WTC11 (cell line): ENCODE measurements at regions not wholly inside any gene's neighbourhood (a gene's known extent, or its start where the extent isn't known, plus 50 kb on each side); places are given as distances from the start of the nearest gene placed in this dataset.

ENCODE experiments used
- ATAC-seq: fragments of 200-7000 bp; cut with Tn5 transposase; 2 replicates; pipeline ENCODE4 v1.10.0; 2021; ENCODE audit warnings: mild to moderate bottlenecking, moderate library complexity
- CTCF ChIA-PET: fragments of 300-600 bp; sonication (Branson Sonifier 250); formaldehyde crosslinking; loops from one replicate; lab custom pipeline; 2021; ENCODE audit warnings: antibody characterized with exemption; lab: Charles Lee
- POLR2A ChIA-PET: fragments of 350-600 bp; sonication (Branson Sonifier 250); formaldehyde crosslinking; loops from one replicate; lab custom pipeline; 2021; ENCODE audit warnings: antibody characterized with exemption; lab: Charles Lee
- DNase-seq: peaks from one replicate; pipeline ENCODE4 v3.0.0; 2021; ENCODE audit warnings: low spot score
- H3K27ac Mint-ChIP-seq: 2 replicates; pipeline ENCODE4 v1.8.0; 2021; ENCODE audit warnings: mixed read lengths
- H3K27me3 Mint-ChIP-seq: 2 replicates; pipeline ENCODE4 v1.8.0; 2021; ENCODE audit warnings: low read depth, mild to moderate bottlenecking, moderate library complexity, mixed read lengths
- H3K36me3 Mint-ChIP-seq: 2 replicates; pipeline ENCODE4 v1.8.0; 2021; ENCODE audit warnings: mixed read lengths
- H3K4me1 Mint-ChIP-seq: 2 replicates; pipeline ENCODE4 v1.8.0; 2022; ENCODE audit warnings: mixed read lengths
- H3K4me3 Mint-ChIP-seq: 2 replicates; pipeline ENCODE4 v1.8.0; 2021; ENCODE audit warnings: mild to moderate bottlenecking, moderate library complexity, mixed read lengths
- H3K9me3 Mint-ChIP-seq: 2 replicates; pipeline ENCODE4 v1.8.0; 2021; ENCODE audit warnings: mixed read lengths
- CREM ChIP-seq: sonication (generic); formaldehyde crosslinking; IDR thresholded peaks from 2 replicates; pipeline ENCODE4 v1.8.1; 2022; ENCODE audit warnings: mild to moderate bottlenecking, missing genetic modification reagents, moderate library complexity
- ESRRA ChIP-seq: sonication (generic); formaldehyde crosslinking; IDR thresholded peaks from 2 replicates; pipeline ENCODE4 v1.8.1; 2022; ENCODE audit warnings: mild to moderate bottlenecking, missing genetic modification reagents, borderline replicate concordance
- FOXJ3 ChIP-seq: sonication (generic); formaldehyde crosslinking; IDR thresholded peaks from 2 replicates; pipeline ENCODE4 v1.9.0; 2021; ENCODE audit warnings: missing genetic modification reagents, mild to moderate bottlenecking, borderline replicate concordance
- GRHL2 ChIP-seq: fragments of 250-450 bp; sonication (Bioruptor Pico); IDR thresholded peaks from 2 replicates; pipeline ENCODE4 v1.8.0; 2022; ENCODE audit warnings: mild to moderate bottlenecking, moderate library complexity; ENCODE audit not compliant: insufficient replicate concordance, severe bottlenecking
- NFYB ChIP-seq: sonication (generic); formaldehyde crosslinking; conservative IDR thresholded peaks from 2 replicates; pipeline ENCODE4 v1.8.0; 2022; ENCODE audit warnings: low read depth, missing genetic modification reagents
- PRRX2 ChIP-seq: fragments of 250-450 bp; sonication (Bioruptor Pico); IDR thresholded peaks from 2 replicates; pipeline ENCODE4 v1.8.0; 2021; ENCODE audit warnings: mild to moderate bottlenecking
- SMAD3 ChIP-seq: sonication (generic); formaldehyde crosslinking; IDR thresholded peaks from 2 replicates; pipeline ENCODE4 v1.8.0; 2022; ENCODE audit warnings: missing genetic modification reagents, mild to moderate bottlenecking, borderline replicate concordance
- SP1 ChIP-seq: sonication (generic); formaldehyde crosslinking; conservative IDR thresholded peaks from 2 replicates; pipeline ENCODE4 v1.8.1; 2022; ENCODE audit warnings: missing genetic modification reagents
- TP53 ChIP-seq: sonication (generic); formaldehyde crosslinking; IDR thresholded peaks from 2 replicates; pipeline ENCODE4 v1.8.1; 2023; ENCODE audit warnings: mild to moderate bottlenecking, missing genetic modification reagents
- ZNF138 ChIP-seq: sonication (generic); formaldehyde crosslinking; conservative IDR thresholded peaks from 2 replicates; pipeline ENCODE4 v1.8.1; 2022; ENCODE audit warnings: mild to moderate bottlenecking, moderate library complexity, missing genetic modification reagents
- ZNF416 ChIP-seq: fragments of 250-450 bp; sonication (Bioruptor Pico); IDR thresholded peaks from 2 replicates; pipeline ENCODE4 v1.9.0; 2021; ENCODE audit warnings: mild to moderate bottlenecking, inconsistent platforms
- TF ChIP-seq, protein P1 (sequence below): sonication (generic); formaldehyde crosslinking; IDR thresholded peaks from 2 replicates; pipeline ENCODE4 v1.8.1; 2023; ENCODE audit warnings: mild to moderate bottlenecking, moderate library complexity, missing genetic modification reagents
- TF ChIP-seq, protein P2 (sequence below): sonication (generic); formaldehyde crosslinking; IDR thresholded peaks from 2 replicates; pipeline ENCODE4 v1.8.1; 2023; ENCODE audit warnings: mild to moderate bottlenecking, missing genetic modification reagents
- TF ChIP-seq, protein P3 (sequence below): sonication (generic); formaldehyde crosslinking; conservative IDR thresholded peaks from 2 replicates; pipeline ENCODE4 v1.8.1; 2023; ENCODE audit warnings: mild to moderate bottlenecking, low read depth, missing genetic modification reagents, moderate library complexity
- TF ChIP-seq, protein P4 (sequence below): sonication (generic); formaldehyde crosslinking; IDR thresholded peaks from 2 replicates; pipeline ENCODE4 v1.8.1; 2023; ENCODE audit warnings: mild to moderate bottlenecking, missing genetic modification reagents
- TF ChIP-seq, protein P5 (sequence below): sonication (generic); formaldehyde crosslinking; IDR thresholded peaks from 2 replicates; pipeline ENCODE4 v1.8.1; 2022; ENCODE audit warnings: low read depth, missing genetic modification reagents, borderline replicate concordance
- TF ChIP-seq, protein P6 (sequence below): sonication (generic); formaldehyde crosslinking; IDR thresholded peaks from 2 replicates; pipeline ENCODE4 v1.8.0; 2022; ENCODE audit warnings: mild to moderate bottlenecking, missing genetic modification reagents

DNA sequence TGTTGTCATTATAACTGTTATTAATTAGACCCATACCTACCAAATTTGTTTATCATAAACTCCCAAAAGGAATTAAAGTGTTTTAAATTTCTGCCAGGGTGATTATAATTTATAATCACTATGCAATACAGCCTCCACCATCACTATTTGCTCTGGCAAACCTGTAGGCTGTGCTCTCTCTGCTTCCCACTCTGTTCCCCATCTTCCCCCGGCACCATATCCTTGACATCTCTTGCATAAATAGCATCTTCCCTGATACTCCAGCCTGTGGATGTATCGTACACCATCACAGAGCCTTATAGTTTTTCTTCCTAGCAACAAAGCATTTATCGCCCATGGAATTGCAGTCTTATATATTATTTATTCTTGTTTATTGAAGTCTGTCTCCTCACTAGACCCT, 181.5 kb upstream of the TSC22D1 start:
- no peaks in the 10 kb centered on the region for H3K9me3 Mint-ChIP-seq
- no peak for ATAC-seq
- ChIA-PET CTCF (no interaction called here), POLR2A (no interaction called here)
- peaks cover 13% of the 10 kb centered on the region for H3K4me1 Mint-ChIP-seq
- TF ChIP-seq, protein P1, sequence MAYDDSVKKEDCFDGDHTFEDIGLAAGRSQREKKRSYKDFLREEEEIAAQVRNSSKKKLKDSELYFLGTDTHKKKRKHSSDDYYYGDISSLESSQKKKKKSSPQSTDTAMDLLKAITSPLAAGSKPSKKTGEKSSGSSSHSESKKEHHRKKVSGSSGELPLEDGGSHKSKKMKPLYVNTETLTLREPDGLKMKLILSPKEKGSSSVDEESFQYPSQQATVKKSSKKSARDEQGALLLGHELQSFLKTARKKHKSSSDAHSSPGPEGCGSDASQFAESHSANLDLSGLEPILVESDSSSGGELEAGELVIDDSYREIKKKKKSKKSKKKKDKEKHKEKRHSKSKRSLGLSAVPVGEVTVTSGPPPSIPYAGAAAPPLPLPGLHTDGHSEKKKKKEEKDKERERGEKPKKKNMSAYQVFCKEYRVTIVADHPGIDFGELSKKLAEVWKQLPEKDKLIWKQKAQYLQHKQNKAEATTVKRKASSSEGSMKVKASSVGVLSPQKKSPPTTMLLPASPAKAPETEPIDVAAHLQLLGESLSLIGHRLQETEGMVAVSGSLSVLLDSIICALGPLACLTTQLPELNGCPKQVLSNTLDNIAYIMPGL (CRISPR knock-in tag), result no peak
- TF ChIP-seq, protein P2, sequence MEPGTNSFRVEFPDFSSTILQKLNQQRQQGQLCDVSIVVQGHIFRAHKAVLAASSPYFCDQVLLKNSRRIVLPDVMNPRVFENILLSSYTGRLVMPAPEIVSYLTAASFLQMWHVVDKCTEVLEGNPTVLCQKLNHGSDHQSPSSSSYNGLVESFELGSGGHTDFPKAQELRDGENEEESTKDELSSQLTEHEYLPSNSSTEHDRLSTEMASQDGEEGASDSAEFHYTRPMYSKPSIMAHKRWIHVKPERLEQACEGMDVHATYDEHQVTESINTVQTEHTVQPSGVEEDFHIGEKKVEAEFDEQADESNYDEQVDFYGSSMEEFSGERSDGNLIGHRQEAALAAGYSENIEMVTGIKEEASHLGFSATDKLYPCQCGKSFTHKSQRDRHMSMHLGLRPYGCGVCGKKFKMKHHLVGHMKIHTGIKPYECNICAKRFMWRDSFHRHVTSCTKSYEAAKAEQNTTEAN, result no peak
- TF ChIP-seq, protein P3, sequence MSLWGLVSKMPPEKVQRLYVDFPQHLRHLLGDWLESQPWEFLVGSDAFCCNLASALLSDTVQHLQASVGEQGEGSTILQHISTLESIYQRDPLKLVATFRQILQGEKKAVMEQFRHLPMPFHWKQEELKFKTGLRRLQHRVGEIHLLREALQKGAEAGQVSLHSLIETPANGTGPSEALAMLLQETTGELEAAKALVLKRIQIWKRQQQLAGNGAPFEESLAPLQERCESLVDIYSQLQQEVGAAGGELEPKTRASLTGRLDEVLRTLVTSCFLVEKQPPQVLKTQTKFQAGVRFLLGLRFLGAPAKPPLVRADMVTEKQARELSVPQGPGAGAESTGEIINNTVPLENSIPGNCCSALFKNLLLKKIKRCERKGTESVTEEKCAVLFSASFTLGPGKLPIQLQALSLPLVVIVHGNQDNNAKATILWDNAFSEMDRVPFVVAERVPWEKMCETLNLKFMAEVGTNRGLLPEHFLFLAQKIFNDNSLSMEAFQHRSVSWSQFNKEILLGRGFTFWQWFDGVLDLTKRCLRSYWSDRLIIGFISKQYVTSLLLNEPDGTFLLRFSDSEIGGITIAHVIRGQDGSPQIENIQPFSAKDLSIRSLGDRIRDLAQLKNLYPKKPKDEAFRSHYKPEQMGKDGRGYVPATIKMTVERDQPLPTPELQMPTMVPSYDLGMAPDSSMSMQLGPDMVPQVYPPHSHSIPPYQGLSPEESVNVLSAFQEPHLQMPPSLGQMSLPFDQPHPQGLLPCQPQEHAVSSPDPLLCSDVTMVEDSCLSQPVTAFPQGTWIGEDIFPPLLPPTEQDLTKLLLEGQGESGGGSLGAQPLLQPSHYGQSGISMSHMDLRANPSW (CRISPR knock-in tag), result no peak
- no peak overlapping the region for H3K27ac Mint-ChIP-seq
- H3K27me3 Mint-ChIP-seq, result no peaks in the 10 kb centered on the region
- no peak for DNase-seq
- H3K4me3 Mint-ChIP-seq, result no peak overlapping the region
- no peaks in the 10 kb centered on the region for H3K36me3 Mint-ChIP-seq

DNA sequence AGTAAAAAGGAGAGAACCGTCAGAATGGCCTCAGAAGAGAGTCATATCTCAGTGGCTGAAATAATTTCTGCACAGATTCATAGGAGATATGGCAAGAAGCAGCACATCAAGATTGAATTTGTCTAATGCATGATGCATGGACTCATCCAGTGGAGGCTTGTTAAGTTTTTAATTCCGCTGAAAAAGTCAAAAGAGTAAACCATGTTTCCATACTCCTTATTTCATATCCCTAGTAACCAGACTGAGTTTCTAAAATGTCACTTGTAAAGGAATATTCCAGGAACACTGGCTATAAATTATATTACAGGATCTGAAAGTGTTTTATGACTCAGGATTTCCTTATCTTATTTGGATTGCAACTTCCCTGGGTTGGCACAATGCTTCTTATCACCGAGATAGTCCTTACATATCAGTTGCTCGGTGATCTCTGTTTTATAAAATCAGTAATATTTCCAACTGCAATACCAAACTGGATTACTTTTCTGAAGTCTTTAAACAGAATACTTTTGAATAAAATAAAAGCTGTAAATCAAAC, 180.2 kb upstream of the TSC22D1 start:
- no peak for ATAC-seq
- Mint-ChIP-seq H3K4me1 (peaks cover 13% of the 10 kb centered on the region), H3K36me3 (no peaks in the 10 kb centered on the region), H3K4me3 (no peak overlapping the region), H3K9me3 (no peaks in the 10 kb centered on the region), H3K27ac (no peak overlapping the region), H3K27me3 (no peaks in the 10 kb centered on the region)
- CTCF ChIA-PET, result no interaction called here
- no peak for DNase-seq
- no peak for TF ChIP-seq GRHL2 (CRISPR knock-in tag)
- TF ChIP-seq, protein P4, sequence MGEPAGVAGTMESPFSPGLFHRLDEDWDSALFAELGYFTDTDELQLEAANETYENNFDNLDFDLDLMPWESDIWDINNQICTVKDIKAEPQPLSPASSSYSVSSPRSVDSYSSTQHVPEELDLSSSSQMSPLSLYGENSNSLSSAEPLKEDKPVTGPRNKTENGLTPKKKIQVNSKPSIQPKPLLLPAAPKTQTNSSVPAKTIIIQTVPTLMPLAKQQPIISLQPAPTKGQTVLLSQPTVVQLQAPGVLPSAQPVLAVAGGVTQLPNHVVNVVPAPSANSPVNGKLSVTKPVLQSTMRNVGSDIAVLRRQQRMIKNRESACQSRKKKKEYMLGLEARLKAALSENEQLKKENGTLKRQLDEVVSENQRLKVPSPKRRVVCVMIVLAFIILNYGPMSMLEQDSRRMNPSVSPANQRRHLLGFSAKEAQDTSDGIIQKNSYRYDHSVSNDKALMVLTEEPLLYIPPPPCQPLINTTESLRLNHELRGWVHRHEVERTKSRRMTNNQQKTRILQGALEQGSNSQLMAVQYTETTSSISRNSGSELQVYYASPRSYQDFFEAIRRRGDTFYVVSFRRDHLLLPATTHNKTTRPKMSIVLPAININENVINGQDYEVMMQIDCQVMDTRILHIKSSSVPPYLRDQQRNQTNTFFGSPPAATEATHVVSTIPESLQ (CRISPR knock-in tag), result no peak
- TF ChIP-seq ZNF416 (CRISPR knock-in tag), result no peak
- POLR2A ChIA-PET, result no interaction called here

DNA sequence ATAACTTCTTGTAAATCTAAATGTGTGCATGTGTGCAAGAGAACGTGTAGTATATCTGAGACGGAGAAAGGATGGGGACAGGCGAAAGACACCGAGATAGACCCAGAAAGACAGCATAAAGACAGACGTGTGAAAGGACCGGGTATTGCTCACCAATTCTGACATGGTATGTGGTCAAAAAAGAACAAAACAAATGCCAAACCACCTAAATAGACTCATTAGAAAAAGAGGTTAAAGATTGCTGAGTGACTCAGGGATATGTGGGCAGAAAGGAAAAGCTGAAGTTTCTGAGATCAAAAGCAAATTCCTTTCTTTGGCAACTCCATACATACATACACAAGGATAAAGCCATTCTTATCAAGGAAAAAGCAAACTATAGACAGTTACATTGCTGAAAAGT, 179.7 kb upstream of the TSC22D1 start:
- no peak for ATAC-seq

More for the DNA sequence above, 179.7 kb upstream of the TSC22D1 start:
- Mint-ChIP-seq H3K9me3 (no peaks in the 10 kb centered on the region), H3K4me1 (peaks cover 13% of the 10 kb centered on the region), H3K27ac (no peak overlapping the region), H3K36me3 (no peaks in the 10 kb centered on the region), H3K27me3 (no peaks in the 10 kb centered on the region), H3K4me3 (no peak overlapping the region)
- TF ChIP-seq, protein P5, sequence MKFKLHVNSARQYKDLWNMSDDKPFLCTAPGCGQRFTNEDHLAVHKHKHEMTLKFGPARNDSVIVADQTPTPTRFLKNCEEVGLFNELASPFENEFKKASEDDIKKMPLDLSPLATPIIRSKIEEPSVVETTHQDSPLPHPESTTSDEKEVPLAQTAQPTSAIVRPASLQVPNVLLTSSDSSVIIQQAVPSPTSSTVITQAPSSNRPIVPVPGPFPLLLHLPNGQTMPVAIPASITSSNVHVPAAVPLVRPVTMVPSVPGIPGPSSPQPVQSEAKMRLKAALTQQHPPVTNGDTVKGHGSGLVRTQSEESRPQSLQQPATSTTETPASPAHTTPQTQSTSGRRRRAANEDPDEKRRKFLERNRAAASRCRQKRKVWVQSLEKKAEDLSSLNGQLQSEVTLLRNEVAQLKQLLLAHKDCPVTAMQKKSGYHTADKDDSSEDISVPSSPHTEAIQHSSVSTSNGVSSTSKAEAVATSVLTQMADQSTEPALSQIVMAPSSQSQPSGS (CRISPR knock-in tag), result no peak
- no peak for TF ChIP-seq CREM (CRISPR knock-in tag)
- TF ChIP-seq, protein P6, sequence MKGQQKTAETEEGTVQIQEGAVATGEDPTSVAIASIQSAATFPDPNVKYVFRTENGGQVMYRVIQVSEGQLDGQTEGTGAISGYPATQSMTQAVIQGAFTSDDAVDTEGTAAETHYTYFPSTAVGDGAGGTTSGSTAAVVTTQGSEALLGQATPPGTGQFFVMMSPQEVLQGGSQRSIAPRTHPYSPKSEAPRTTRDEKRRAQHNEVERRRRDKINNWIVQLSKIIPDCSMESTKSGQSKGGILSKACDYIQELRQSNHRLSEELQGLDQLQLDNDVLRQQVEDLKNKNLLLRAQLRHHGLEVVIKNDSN (CRISPR knock-in tag), result no peak
- TF ChIP-seq FOXJ3, result no peak
- no peak for TF ChIP-seq SMAD3 (CRISPR knock-in tag)
- TF ChIP-seq NFYB (CRISPR knock-in tag), result no peak
- no peak for TF ChIP-seq PRRX2 (CRISPR knock-in tag)
- TF ChIP-seq SP1 (CRISPR knock-in tag), result no peak
- TF ChIP-seq TP53 (CRISPR knock-in tag), result no peak
- TF ChIP-seq ZNF138 (CRISPR knock-in tag), result no peak
- TF ChIP-seq, protein P4 (CRISPR knock-in tag), result no peak
- TF ChIP-seq ESRRA (CRISPR knock-in tag), result no peak
- CTCF ChIA-PET, result no interaction called here
- DNase-seq, result no peak
- POLR2A ChIA-PET, result no interaction called here
